ENCODE measurements at regions not wholly inside any gene's neighbourhood (a gene's known extent, or its start where the extent isn't known, plus 50 kb on each side); places are given as distances from the start of the nearest gene placed in this dataset.
A peak's percentile ranks its signal among the peaks of the same experiment; 100 is the strongest.
"Not testable (repeated sequence)": the region's sequence is repeated elsewhere in the genome, so short reads cannot be mapped to it uniquely, and the experiment has no call there.

GRCh38 chr1:144250108-144250507, 123.3 kb downstream of the PPIAL4E start:
- peak; percentile 79 for ATAC-seq
- DNase-seq; intact Hi-C loops (cut with micrococcal nuclease): not testable (repeated sequence)

Data from left ventricle myocardium superior (tissue), 1 donor.